NCI-H146 (cell line): ENCODE measurements at regions not wholly inside any gene's neighbourhood (a gene's known extent, or its start where the extent isn't known, plus 50 kb on each side); places are given as distances from the start of the nearest gene placed in this dataset.

Source experiments
- DNase-seq: peaks from one replicate; lab custom pipeline; 2025; lab: John Stamatoyannopoulos, UW

GRCh38 chr7:12941512-12941911, 254.1 kb downstream of the ARL4A start:
- no peak for DNase-seq

DNA sequence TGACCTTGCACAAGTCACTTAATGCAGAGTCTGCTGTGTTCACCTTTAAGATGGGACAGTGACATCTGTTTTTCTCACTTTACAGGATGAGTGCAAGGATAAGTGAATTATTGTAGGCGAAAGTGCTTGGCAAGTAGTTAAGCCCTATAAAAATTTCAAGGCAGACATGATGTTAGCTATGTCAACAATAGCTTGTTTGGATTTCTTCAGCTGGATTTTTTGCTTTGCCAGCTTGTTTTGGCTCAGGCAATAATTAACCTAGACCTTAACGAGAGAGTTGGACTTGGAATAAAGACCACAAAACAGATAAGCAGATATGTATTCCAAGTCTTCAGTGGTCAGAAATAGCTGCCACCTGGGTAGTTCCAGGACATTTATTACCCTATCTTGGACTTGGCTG, 255.2 kb downstream of the ARL4A start:
- DNase-seq = peak; percentile 5

DNA sequence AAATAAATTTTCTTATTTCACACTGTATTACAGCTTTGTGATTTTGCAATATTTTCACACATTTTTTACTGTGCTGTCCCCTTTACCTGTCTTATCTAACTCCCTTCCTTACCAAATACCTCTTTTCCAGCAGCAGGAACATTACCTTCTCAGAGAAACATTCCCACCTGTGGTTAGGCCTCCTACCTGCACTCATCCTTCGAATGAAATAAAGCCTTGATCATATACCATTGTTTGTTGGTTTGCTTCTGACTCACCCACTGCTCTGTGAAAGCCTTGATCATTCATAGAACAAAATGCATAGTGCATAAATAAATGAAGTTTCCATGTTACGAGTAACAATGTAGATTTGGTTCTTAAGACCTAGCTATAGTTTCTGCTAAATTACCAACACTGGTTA, 256.3 kb downstream of the ARL4A start:
- no peak for DNase-seq

- no peak for DNase-seq
These were observed 258.5 kb downstream of the ARL4A start for GRCh38 chr7:12945901-12946300.

- DNase-seq = no peak
These were observed 260.0 kb downstream of the ARL4A start for GRCh38 chr7:12947465-12947864.

DNA sequence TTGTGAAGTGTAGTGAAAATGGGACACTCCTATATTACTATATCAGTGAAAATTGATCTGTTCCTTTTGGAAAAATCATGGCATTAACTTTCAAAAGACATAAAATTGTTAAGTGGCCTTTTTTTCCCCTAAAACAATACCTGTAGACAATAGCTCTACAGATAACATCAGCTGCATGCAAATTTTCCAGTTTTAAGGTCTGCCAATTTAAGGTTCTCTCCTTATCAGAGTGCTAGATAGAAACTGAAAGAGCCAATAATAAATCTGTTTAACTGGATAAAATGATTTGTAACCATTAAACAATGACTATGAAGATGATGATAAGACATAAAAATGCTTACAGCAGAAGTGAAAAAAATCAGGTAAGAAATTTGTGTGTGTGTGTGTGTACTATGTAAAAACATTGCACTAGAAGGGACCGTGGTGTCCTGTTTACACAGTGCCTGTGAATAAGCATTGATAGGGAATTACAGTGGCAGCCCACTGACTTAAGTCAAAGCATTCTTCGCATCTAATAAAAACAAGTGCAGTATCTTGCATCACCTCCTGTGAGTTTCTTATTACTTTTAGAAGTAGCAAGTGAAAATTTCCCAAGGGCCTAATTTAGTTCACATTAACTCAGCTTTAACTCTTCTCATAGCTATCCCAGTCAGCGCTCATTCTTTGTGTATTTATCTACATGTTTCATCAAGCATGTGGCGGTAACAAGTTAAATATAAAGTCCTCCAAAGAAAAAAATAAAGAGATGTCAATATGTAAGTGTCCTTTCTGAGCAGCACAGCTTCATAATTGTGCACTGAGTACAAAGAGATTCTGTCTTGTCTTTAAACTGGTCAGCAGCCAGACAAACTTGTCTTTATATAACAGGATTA, 261.9 kb downstream of the ARL4A start:
- DNase-seq = no peak

DNA sequence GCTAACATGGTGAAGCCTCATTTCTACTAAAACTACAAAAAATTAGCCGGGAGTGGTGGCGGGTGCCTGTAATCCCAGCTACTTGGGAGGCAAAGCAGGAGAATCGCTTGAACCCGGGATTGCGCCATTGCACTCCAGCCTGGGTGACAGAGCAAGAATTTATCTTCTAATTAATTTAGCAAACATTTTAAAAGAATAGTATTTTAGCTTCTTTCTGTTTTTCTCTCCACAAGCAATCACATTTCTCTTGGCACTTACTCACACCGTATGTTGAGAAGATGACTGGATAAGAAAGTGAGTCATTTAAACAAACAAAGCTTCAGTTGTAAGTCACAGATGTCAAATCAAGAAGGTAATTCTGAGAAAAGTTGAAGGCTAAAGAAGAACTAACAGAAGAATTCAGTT, 264.0 kb downstream of the ARL4A start:
- no peak for DNase-seq

GRCh38 chr7:12954380-12955033, 267.1 kb downstream of the ARL4A start:
- no peak for DNase-seq

- no peak for DNase-seq
These were observed 270.1 kb downstream of the ARL4A start for GRCh38 chr7:12957487-12957886.

GRCh38 chr7:12961910-12962480, 274.6 kb downstream of the ARL4A start:
- peak; percentile 1 for DNase-seq

- DNase-seq = no peak
These were observed 276.0 kb downstream of the ARL4A start for GRCh38 chr7:12963435-12963834.

DNA sequence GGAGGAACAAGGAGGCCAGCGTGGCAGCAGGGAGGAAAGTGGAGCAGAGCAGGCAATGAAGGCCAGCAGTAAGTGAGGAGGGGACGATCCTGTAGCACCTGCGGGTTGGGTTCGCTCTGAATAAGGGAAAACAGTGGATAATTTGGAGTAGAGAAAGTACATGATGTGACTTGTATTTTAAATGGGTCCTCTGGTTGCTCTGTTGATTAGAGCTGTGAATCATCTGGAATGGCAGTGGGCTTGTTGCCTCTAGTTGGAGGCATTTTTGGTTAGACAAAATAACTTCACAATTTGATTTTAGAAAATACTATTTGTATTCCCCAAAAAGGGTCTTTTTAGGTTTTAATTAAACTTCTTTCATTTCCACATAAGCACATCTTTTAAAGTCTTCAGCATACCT, 277.4 kb downstream of the ARL4A start:
- no peak for DNase-seq

- no peak for DNase-seq
These were observed 278.3 kb downstream of the ARL4A start for GRCh38 chr7:12965767-12966166.

DNA sequence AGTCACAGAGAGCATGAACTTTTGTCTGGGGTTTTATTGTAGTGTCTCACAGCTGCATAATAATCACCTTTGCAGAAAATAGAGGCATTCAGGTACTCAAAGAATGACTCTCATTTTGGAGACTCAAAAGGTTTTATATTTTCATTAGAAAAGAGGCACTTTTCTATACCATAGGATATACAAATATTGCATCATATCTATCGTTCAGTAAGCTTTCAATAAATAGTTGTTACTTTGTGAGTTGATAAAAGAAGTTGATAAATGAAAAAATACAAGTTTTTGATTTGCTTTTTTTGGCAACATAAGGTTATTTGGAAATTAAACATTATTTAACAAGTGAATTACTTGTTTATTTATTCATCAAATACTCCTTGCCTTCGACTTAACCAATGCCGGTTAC, 279.9 kb downstream of the ARL4A start:
- DNase-seq = no peak

DNA sequence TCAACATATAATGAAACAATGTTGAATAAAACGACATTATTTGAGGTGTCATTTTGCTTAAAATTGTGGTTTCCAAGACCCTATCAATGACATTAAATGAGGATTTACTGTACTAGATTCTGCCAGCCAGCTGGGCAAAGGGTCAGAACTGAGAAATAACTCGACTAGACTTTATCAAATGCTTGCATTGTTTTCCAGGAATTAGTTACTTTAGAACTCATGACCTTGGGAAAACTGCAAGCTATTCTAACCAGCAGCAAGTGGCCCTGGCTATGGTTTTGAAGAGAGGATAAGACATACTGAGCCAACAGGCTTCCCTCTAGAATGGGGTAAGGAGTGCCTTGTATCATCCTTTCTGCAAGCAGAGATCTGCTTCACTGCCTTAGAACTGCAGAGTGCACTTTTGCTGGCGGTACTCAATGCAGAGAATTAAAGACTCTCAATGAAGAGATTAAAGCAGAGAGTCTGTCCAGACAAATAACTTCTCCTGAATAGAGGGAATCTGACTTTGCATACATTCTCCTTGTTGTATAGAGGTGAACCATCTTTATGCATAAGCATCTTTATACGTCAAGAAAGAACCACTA, 281.5 kb downstream of the ARL4A start:
- DNase-seq = no peak

- no peak for DNase-seq
These were observed 283.2 kb downstream of the ARL4A start for GRCh38 chr7:12970626-12971025.

DNA sequence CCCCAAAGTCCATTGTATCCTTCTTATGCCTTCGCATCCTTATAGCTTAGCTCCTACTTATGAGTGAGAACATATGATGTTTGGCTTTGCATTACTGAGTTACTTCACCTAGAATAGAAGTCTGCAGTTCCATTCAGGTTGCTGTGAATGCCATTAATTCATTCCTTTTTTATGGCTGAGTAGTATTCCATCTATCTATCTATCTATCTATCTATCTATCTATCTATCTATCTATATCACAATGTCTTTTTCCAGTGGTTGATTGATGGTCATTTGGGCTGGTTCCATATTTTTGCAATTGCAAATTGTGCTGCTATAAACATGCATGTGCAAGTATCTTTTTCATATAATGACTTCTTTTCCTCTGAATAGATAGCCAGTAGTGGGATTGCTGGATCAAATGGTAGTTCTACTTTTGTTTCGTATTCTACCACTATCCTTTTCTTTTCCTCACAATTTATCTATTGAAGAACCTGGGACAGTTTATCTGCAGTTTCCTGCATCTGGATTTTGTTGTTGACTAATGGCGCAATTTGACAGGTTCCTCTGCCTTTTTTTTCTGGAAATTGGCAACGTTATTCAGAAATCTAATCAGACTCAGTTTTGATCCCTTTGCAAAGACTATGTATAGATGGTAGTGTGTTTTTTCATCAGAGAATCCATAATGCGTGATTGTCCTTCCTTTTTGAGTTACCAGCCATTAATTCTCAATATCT, 287.2 kb downstream of the ARL4A start:
- no peak for DNase-seq

GRCh38 chr7:12975412-12975811, 288.0 kb downstream of the ARL4A start:
- DNase-seq = no peak

DNA sequence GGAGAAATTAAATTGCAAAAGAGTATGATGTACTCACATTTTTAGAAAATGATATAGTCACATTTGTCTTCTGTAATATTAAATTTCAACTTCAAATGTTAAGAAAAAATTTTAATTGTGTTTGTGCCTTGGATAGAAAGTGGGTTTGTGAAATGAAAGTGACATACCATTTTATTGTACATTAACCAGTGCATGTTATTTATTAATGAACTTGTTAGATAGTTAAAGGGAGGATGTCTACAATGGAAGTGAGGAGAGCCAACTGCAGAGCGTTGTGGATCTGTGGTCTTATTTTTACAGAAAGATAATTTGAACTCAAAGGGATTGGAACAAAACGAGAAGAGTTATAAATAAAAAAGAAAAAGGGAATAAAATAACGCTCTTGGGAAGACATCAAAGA, 291.7 kb downstream of the ARL4A start:
- no peak for DNase-seq

DNA sequence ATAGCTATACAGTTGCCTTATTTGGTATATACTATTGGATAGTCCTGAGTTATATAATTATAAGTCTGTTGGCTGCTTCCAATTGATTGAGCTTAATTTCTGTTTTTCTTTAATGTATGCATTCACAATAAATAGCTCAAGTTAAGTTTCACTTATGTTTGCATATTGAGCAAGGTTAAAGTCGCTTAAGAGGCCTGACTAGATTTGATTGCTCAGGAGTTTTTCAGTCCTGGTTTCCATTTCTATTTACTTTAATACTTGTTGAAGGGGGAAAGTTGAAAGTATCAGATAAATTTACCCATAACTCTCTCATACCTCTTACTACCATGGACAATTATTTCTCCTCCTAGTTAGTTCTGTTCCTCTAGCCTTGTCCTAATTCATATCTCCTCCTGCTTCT, 294.7 kb downstream of the ARL4A start:
- DNase-seq = no peak

- no peak for DNase-seq
These were observed 296.7 kb downstream of the ARL4A start for GRCh38 chr7:12984117-12984516.

GRCh38 chr7:12985228-12985627, 297.8 kb downstream of the ARL4A start:
- DNase-seq = no peak
